ENCODE measurements at regions not wholly inside any gene's neighbourhood (a gene's known extent, or its start where the extent isn't known, plus 50 kb on each side); places are given as distances from the start of the nearest gene placed in this dataset.

GRCh38 chr9:28317745-28318144 is 744.5 kb upstream of the C9orf72 start:
- DNase-seq (ENCODE audit: low read depth), result no peak

DNA sequence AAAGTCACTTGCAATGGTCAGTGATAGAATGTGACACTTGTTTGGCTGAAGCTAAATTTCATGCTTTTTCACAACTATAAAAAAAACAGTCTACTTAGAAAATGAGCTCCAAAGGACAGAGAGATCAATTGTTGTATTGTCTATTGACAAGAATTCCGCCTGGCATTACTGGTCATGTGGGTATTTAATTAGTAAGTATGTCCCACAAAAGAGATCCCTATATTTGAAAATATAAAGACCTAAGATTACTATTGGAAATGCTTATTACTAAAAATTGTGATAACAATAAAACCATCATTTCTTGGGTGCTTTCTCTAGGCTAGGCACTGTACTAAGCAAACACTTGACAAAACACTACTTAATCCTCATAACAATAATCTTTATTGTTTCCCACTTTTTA is 745.2 kb upstream of the C9orf72 start:
- DNase-seq (ENCODE audit: low read depth), result no peak

- DNase-seq (ENCODE audit: low read depth), result no peak
Measured at GRCh38 chr9:28319981-28320380, 746.7 kb upstream of the C9orf72 start.

DNA sequence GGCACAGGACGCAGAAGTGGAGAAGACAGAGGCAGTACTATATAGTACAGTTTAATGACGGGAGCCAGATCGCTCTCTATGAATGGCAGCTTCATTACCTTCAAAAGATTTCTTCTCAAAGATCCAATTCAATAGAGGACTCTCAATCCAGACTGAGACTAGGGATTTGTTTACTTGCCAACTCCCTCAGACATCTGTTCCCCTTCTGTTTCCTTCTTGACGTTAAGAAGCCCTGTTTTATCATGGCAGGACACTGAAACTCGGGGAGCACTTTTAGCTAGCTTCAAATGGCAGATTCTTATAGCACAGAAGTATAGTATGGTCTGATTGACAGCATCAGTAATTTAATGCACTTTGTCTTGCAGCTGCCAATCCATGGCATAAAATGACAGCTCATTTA is 747.3 kb upstream of the C9orf72 start:
- no peak for DNase-seq (ENCODE audit: low read depth)

- no peak for DNase-seq (ENCODE audit: low read depth)
Measured at GRCh38 chr9:28329323-28329722, 756.0 kb upstream of the C9orf72 start.

GRCh38 chr9:28332648-28333047 is 759.4 kb upstream of the C9orf72 start:
- DNase-seq (ENCODE audit: low read depth), result no peak

DNA sequence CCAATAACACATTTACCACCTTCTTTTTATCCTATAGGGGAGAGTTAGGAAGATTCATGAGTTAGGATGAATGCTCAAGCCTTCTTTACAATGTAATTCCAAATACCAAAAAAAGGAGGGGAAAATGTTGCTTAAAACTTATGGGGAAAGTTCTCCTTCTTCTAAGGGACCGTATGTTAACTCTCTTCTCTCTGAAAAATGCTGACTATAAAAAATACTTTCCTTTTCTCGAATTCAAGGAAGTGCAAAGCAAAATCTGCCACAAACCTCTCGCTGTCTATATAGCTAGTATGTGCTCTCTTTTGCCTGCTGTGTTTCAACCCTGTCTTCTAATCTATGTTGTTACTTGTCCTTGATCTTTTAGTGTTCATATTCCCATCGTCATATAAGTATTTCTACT is 768.6 kb upstream of the C9orf72 start:
- no peak for DNase-seq (ENCODE audit: low read depth)

GRCh38 chr9:28342815-28343338 is 769.6 kb upstream of the C9orf72 start:
- no peak for DNase-seq (ENCODE audit: low read depth)

DNA sequence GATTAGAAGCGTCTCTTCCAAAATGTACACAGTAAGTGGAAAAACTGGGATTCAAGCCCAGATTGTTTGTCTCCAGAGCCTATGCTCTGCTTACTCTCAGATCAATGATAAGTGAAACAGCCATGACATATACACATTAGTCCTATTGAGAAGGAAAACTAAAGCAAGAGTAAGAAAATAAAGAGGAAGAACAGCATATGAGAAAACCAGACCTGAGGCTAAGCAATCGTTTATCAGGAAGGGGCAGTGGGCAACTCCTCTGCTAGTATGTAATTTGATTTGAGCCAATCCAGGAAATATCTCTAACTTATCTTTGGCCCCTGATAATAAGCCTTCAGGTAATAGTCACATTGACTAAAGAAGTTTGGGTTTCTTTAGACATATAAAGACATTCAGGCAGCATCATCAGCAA is 789.9 kb upstream of the C9orf72 start:
- no peak for DNase-seq (ENCODE audit: low read depth)

GRCh38 chr9:28365020-28365640 is 791.8 kb upstream of the C9orf72 start:
- no peak for DNase-seq (ENCODE audit: low read depth)

DNA sequence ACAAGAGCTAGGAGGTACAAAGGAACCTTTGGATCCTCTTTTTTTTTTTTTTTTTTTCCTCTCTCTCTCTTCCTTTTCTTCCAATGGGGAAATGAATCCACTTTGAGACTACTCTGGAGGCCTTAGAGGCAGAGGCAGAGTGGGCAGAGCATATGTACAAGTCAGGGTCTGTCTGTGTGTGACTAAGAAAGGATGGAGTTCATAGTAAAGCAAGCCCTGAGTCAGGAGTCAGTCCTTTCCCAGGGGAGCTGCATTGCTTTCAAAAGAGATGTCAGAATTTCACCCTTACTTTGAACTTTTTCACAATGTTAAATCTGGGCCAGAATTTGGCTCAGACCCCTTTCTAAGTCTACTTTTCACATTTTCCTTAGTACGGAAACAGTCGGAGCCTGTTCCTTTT is 792.4 kb upstream of the C9orf72 start:
- no peak for DNase-seq (ENCODE audit: low read depth)

DNA sequence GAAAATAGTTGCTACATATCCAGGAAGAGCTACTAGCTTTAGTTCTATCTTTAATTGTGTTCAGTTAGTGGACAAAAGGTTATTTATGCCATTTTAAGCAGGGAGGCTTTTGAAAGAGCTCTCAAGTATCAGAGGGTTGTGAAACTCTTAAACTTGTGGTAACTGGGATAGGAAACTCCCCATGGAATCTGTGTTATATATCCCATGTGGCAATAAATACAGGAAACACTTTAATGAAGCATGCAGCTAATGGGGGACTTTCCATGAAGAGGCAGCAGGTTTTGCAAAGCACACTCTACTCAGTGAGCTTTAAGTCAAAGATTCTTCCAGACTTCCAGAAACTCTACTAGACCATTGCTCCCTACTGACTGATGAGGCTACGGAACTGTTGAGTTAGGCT is 805.0 kb upstream of the C9orf72 start:
- DNase-seq (ENCODE audit: low read depth), result no peak

DNA sequence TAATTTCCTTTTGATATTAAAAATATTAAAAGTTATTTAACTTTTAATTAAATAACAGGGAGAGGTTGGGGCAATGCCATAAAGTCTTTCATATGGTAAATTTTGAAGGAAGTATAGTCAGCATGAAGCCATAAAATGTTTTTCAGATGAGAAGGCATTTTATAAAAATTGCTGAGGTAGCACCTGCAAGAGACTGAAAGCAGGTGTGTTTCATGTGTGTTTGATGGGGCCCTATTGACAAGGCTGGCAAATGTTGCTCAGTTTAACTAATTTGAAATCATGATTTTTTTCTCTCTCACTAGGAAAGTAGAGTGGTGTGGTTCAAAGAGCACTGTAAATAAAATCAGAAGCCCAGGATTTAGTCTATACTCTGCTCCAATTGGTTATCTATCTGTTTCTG is 805.8 kb upstream of the C9orf72 start:
- DNase-seq (ENCODE audit: low read depth), result no peak

DNA sequence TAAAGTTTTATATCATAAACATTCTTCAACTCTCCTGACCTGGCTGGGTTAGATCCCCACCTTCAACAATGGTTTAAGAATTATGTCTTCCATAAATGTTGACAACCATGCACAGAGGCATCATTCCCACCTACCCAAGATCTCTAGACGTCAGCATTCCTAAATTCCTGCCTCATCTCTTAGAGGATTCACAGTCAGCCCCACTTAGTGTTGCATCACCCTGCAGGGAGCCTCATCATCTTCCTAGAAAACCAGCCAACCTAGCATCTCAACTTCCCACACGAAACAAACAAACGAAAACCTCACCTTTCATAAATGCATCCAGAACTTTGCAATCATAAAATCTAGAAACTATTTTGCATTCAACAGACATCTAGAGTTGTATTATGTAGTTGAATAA is 816.1 kb upstream of the C9orf72 start:
- DNase-seq (ENCODE audit: low read depth), result no peak

- DNase-seq (ENCODE audit: low read depth), result no peak
Measured at GRCh38 chr9:28394774-28395173, 821.5 kb upstream of the C9orf72 start.

DNA sequence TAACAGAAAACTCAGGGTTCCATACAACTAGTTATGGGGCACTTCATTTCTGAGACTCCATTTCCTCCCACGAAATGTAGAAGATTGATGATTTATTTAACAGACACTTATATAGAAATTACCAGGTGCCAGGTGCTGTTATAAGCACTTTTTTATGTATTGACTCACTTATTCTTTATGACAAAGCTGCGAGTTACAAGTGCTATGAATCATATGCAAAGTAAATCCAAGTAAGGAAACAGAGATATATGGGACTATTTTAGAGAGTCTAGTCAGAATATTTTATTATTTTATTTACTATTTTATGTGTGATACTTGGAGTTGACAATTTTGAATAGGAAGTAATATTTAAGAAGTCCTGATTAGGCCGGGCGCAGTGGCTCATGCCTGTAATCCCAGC is 822.8 kb upstream of the C9orf72 start:
- DNase-seq (ENCODE audit: low read depth), result no peak

- no peak for DNase-seq (ENCODE audit: low read depth)
Measured at GRCh38 chr9:28407351-28407750, 834.1 kb upstream of the C9orf72 start.

DNA sequence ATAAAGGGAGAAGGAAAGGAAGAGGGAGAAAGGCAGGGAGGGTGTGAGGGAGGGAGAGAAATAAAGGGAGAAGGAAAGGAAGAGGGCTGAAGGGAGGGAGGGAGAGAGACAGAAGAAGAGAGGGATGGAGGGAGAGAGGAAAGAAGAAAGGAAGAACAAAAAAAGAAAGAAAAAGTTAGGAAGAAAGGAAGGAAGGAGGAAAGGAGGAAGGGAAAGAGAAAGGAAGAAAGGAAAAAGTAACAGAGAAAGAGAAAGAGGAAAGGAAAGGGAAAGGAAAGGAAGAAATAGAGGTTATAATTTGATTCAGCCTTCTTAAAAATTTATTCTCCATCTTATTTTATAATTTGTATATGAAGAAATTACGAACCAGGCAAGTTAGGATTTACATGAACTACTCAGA is 836.6 kb upstream of the C9orf72 start:
- DNase-seq (ENCODE audit: low read depth), result no peak

GRCh38 chr9:28410411-28410810 is 837.1 kb upstream of the C9orf72 start:
- no peak for DNase-seq (ENCODE audit: low read depth)

- no peak for DNase-seq (ENCODE audit: low read depth)
Measured at GRCh38 chr9:28413471-28413870, 840.2 kb upstream of the C9orf72 start.

DNA sequence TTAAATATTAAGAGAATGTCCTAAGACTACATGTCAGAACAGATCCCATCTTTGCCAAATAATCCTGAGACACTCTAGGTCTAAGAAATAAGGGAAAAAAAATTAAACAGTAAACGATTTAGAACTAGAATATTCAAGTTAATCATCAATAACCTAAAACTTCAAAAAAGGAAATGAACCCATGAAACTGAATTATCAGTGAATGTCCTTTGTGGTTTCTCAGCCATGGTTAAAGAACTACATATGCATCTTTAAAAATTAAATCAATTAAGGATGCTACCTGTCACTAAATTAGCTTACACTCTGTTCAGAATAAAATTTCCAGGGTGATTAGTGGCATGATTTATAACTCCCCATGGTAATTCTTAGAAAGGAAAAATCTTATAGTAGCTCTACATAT is 850.0 kb upstream of the C9orf72 start:
- DNase-seq (ENCODE audit: low read depth), result no peak

- no peak for DNase-seq (ENCODE audit: low read depth)
Measured at GRCh38 chr9:28435456-28435855, 862.2 kb upstream of the C9orf72 start.

DNA sequence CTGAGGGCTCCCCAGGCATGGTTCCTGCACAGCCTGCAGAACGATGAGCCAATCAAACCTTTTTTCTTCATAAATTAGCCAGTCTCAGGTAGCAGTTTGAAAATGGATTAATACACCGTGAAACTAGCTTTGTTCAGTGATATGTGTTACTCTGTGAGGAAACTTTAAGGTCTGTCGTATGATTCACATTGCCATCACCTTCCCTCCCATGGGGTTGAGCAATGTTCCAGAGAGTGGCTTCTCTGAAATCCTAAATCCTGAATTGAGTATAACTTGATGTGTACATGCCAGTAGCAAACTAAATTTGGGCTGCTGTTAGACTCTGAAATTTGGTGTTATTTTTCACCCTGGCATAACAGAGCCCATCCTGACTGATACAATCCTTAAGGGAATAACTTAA is 866.4 kb upstream of the C9orf72 start:
- DNase-seq (ENCODE audit: low read depth), result no peak

GRCh38 chr9:28443461-28443860 is 870.2 kb upstream of the C9orf72 start:
- DNase-seq (ENCODE audit: low read depth), result no peak

All from myocyte (in vitro differentiated cells).